Fibroblast of the aortic adventitia (primary cell): ENCODE measurements at regions not wholly inside any gene's neighbourhood (a gene's known extent, or its start where the extent isn't known, plus 50 kb on each side); places are given as distances from the start of the nearest gene placed in this dataset.

Experiments
- DNase-seq: peaks from one replicate; pipeline ENCODE4 v3.0.0-alpha.2; 2010; ENCODE audit warnings: low read depth
- H3K4me3 ChIP-seq: 2 replicates; pipeline ENCODE4 v1.5.1; 2011; ENCODE audit warnings: low read depth, mild to moderate bottlenecking, control low read depth, low read length, moderate library complexity
- TF ChIP-seq, protein P1 (sequence below): IDR thresholded peaks from 2 replicates; pipeline ENCODE4 v1.5.1; 2011; ENCODE audit warnings: mild to moderate bottlenecking, low read length, control low read depth, inconsistent platforms; ENCODE audit not compliant: insufficient read depth

DNA sequence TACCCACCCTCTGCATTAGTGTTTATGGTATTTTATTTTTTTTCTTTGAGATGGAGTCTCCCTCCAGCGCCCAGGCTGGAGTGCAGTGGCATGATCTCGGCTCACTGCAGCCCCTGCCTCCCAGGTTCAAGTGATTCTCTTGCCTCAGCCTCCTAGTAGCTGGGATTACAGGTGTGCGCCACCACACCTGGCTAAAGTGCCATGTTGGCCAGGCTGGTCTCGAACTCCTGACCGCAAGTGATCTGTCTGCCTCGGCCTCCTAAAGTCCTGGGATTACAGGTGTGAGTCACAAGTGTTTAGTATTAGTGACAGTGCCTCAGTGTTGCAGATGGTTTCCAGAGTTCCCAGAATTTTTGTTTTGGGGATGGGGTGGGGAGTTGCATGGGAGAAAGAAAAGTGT lies 120.3 kb downstream of the NPY start:
- H3K4me3 ChIP-seq: no peak overlapping the region
- no peak for DNase-seq
- TF ChIP-seq, protein P1, sequence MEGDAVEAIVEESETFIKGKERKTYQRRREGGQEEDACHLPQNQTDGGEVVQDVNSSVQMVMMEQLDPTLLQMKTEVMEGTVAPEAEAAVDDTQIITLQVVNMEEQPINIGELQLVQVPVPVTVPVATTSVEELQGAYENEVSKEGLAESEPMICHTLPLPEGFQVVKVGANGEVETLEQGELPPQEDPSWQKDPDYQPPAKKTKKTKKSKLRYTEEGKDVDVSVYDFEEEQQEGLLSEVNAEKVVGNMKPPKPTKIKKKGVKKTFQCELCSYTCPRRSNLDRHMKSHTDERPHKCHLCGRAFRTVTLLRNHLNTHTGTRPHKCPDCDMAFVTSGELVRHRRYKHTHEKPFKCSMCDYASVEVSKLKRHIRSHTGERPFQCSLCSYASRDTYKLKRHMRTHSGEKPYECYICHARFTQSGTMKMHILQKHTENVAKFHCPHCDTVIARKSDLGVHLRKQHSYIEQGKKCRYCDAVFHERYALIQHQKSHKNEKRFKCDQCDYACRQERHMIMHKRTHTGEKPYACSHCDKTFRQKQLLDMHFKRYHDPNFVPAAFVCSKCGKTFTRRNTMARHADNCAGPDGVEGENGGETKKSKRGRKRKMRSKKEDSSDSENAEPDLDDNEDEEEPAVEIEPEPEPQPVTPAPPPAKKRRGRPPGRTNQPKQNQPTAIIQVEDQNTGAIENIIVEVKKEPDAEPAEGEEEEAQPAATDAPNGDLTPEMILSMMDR: no peak

- TF ChIP-seq, protein P1: no peak
- H3K4me3 ChIP-seq: no peak overlapping the region
- DNase-seq: no peak
These were observed 121.0 kb downstream of the NPY start for GRCh38 chr7:24405002-24405401.

- H3K4me3 ChIP-seq: no peak overlapping the region
- DNase-seq: no peak
- TF ChIP-seq, protein P1: no peak
These were observed 122.2 kb downstream of the NPY start for GRCh38 chr7:24406053-24406788.

DNA sequence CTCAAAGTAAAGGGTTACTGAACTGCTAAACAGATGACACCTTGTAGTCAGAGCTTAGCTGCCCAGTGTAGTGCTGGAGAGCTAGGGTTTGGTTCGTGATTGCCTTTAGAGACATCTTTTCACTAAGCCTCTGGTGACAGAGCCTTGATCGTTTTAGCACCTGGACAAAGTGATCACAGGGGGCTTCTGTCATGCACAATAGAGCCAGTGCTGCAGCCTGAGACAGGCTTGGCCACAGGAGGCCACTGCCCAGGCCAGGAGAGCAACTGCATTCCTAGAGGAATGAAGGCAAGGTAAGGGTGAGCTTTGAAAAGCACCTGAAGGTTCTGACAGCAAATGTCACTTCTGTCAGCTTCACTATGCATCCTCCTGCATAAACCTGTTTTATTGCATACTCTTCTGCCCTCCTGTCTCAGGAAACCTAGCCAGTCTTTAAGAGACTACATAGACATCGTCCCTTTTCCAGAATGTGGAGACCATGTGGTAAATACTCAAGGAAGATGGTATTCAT lies 122.9 kb downstream of the NPY start:
- TF ChIP-seq, protein P1: no peak
- no peak overlapping the region for H3K4me3 ChIP-seq
- DNase-seq: no peak

DNA sequence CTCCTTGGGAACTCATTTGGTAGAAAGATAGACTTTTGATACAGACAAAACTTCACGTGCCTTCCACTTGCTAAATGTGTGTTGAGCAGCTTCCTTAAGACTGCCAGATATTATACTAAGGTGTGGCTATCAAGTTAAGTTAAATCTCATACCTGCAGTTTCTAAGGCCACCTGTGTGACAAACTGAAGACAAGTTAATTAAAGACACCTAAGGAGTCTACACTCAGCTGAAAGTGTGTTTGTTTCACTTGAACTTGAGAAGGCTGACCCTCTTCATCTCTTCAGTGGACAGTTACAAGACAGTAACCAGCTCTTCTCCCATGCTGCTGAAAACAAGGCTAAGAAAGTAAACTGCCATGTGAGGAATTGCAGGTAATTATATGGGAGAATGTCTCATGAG lies 124.0 kb downstream of the NPY start:
- no peak overlapping the region for H3K4me3 ChIP-seq
- TF ChIP-seq, protein P1: no peak
- no peak for DNase-seq

DNA sequence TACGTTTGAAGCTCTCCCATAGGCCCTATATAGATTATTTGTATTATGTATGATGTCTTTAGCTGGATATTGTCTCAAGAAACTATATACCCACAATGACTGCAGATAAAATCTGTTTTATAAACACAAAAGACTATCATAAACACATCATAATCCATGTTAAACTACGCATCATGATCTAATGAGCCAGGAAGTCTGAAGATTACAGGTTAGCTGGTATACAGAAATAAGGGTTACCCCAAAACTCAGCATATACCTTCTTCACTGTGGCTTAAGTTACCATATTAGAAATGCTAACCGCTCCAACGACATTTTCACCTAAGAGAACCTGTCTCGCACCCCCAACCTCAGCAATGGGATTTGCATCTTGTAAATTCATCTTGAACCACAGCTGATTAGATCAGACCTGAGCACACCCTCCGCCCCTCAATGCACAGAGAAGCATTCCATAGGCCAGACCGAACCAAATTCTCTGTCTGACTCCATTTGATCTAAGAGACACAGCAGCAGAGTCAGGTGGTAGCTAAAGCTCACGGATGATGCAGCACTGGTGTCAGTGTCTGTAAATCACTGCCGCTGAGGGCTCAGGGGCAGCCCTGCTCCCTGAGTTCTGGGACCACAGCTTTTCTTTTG lies 124.9 kb downstream of the NPY start:
- no peak for DNase-seq
- TF ChIP-seq, protein P1: no peak

More for the DNA sequence above, 124.9 kb downstream of the NPY start:
- H3K4me3 ChIP-seq: no peak overlapping the region
